ENCODE measurements at regions not wholly inside any gene's neighbourhood (a gene's known extent, or its start where the extent isn't known, plus 50 kb on each side); places are given as distances from the start of the nearest gene placed in this dataset.

DNA sequence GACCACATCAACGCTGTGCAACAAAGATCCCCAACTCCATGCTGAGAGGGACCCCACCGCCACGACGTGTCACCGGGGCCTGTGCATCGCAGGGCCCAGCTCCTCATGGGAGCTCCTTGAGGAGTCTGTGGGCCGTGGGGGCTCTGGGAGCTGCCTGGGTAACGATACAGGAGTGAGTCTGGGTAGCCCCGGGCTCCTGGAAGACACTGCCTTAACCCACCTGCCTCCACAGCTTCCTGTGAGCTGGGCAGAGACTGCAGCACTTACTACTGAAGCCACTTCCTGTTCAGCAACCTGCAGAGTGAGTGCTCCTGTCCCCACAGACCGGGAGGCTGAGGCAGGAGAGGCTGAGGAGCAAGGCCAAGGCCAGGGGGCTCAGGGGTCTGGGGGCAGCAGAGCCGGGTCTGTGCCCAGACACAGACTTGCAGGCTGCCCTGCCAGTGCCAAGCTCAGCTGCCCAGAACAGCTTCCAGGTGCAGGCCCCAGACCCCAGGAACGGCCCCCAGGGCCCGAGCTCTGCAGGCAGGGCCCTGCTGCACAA lies 226.7 kb downstream of the BRD1 start:
- DNase-seq, result no peak

DNA sequence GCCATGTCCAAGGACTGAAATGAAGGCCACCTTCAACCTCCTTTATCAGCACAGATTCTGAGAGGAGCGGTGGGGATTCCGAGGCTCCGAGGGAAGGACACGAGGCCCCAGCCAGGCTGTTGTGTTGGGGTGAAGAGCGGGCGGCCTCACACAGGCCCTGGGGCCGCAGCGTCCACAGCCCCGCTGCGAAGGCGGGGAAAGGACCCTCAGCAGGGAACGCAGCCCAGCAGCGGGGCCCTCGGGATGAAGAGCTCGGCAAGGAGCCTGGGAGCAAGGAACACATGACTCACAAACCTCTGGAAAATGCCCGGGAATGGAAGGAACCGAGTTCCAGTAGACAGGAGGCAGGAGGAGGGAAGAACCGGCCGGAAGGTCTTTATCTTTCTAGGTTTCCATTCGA lies 227.2 kb downstream of the BRD1 start:
- DNase-seq, result no peak

DNA sequence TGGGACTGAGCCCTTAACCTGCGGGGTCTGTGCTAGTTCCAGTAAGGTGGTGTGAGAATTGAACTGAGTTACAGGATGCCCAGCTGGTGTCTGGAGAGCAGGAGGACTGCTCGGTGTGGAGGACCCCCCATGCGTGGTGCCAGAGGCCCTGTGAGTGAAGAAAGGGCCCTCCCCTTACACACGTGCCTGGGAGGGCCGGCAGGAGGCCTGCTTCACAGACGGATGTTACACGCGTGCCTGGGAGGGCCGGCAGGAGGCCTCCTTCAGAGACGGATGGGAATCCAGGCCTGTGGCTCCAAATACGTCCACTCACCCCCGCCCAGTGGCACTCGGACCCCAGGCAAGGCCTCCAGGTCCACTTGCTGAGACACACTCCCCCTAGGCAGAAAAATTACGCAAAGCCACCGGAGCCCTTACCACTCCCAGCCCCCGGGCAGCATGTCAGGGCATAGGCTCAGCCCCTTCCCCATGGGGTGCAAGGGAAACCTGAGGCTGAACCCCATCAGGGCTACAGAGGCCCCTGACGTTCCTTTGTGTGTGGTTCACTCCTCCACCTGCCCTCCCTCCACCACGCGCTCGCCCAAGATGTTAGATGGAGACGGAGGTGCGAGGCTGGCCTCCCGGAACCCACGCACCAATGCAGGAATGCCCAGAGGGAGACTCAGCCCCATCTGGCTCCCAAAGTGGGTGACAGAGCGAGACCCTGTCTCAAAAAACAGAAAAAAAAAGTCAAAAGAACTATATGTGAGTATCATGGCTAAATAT lies 227.8 kb downstream of the BRD1 start:
- no peak for DNase-seq

DNA sequence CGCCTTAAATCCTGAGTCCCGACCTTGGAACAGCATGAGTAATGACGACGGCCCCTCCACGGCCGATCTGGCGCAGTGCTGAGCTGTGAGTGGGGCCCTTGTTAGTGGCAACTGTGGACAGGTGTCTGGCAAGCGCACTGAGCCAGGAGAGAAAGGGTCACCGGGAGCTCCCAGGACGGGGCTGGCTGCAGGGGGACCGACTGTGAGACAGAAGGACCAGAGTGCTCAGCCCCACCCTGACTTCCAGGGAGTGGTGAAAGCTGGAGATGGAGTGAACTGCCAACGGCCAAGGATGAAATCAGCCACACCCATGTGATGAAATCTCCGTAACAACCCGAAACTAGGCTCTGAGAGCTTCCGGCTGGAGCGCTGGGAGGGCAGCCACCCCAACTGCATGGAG lies 228.6 kb downstream of the BRD1 start:
- no peak for DNase-seq

DNA sequence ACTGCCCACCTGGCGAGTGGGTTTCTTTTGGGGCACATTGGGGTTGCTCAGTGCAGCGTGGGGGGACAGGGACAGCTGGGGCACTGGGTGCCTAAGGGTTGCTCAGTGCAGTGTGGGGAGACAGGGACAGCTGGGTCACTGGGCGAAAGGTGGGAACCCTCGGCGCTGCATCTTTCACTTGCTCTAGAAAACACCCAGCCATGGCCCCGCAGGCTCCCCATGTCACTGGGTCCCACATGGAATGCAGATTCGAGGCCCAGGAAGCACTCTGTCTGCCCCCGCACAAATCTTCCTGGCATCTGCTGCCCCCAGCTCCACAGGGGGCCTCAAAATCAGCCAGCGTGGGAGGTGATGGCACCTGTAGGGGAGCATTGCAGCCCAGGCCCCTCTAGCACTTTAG lies 229.3 kb downstream of the BRD1 start:
- DNase-seq, result no peak

DNA sequence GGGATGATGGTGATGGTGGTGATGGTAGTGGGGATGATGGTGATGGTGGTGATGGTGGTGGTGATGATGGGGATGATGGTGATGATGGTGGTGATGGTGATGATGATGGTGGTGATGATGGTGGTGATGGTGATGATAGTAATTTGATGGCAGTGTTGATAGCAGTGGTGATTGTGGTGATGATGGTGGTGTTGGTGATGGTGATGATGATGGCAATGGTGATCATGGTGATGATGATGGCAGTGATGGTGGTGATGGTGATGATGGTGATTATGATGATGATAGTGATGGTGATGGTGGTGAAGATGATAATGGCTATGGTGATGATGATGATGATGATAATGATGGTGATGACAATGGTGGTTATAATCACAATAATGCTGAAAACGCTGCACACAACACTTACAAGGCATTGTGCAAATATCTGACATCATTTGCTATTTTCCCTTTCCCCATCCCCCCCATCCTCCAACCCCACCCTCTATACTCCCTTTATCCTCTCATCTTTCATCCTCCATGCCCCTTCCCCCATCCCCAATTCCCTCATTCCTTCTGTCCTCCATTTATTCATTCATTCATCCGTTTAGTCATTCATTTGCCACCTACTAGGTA lies 230.1 kb downstream of the BRD1 start:
- no peak for DNase-seq

DNA sequence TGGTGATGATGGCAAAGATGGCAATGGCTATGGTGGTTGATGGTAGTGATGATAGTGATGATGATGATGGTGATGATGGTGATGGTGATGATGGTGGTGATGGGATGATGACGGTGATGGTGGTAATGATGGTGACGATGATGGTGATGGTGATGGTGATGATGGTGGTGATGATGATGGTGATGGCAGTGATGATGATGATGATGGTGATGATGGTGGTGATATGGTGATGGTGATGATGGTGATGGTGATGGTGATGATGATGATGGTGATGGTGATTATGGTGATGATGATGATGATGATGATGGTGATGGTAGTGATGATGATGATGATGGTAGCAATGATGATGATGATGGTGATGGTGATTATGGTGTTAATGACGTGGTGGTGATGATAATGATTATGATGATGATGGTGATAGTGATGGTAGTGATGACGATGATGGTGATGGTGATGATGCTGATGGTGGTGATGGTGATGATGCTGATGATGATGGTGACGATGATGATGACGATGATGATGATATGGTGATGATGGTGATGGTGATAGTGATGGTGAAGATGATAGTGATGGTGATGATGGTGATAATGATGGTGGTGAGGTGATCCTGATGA lies 232.1 kb downstream of the BRD1 start:
- no peak for DNase-seq

DNA sequence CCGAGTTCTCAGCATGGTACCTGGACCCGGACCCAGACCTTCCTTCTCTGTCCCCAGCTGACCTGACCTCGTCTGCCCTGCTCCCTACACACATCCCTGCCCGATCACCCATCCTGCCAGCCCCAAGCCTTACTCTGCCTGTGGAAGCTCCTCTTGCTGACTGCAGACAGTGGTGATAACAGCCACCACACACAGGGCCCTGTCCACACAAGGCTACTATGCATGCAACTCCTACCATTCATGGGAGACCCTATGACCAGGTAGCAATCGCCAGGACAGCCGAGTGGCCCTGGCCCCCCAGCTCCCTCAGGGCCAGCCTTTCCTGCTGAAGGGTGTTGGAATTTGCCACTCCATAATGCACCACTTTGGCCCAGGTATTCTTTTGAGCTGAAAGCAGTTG lies 233.6 kb downstream of the BRD1 start:
- DNase-seq, result no peak

DNA sequence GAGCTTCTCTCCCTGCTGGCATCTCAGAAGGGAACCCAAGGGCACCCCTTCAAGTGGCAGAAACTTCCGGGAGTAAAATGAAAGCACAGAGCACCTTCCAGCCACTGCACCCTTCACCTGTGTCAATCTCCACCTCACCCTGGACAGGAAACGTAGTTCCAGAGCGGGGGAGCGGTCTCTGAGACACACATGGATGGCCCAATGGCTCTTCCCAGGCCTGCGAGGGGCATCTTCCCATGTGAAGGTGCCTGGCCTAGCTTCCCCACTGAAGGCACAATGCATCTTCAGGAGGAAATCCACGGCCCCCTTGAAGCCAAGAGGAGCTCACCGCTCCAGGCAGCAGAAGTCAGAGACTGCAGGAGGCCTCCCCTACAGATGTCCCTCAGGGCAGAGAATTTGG lies 234.2 kb downstream of the BRD1 start:
- DNase-seq, result no peak

DNA sequence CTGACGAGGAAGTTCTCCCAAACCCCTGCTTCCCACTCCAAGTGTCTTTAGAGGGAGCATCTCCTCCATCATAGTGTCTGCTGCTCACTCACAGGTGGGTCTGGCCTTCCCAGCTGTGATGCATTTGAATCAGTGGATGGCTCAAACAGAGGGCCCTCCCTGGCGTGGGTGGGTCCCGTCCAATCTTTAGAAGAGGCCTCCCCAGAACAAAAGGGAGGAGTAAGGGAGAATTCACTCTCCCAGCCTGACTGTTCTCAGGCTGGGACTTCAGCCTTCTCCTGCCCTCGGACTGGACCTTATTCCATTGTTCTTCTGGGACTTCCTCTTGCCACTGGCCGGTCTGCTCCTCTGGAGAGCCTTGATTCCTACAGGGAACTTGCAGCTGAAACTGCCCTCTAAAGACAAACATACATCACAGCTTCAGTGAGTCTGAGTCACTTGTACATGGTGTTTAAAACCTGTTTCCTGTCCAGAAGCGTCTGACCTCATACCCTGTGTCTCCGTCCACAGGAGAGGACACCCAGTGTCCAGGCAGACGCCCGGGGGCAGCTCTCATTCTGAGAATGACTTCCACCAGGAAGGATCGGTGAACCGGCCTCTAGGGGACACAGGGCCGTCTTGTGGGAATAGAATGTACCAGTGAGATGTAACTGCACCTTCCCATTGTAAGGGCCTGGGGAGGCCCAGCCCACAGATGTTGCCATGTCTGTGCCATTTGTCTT lies 234.7 kb downstream of the BRD1 start:
- no peak for DNase-seq

DNA sequence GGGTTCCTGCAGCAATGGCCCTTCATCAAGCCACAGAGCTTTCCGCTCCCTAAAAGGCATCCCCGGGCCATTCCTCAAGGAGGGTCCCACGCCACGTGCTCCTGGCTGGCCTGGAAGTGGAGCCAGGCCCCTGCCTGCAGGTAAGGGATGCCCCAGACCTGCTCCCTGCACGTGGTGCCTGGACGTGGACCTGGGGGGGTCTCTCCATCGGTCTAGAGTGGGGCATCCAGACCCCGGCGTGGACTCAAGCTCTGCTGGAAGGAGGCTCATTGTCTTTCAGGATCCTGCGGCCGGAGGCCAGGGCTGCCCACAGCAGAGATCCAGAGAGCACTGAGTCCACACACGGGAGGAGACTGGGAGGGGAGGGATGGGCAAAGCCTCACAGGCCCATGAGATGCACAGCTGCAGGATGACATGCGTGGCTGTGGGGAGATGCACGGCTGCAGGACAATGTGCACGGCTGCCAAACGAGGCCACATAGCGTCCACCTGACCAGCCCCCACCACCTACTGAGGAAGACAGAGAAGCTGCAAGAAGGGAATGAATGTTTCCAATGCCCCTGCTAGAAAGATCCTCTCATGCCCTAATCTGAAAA lies 236.7 kb downstream of the BRD1 start:
- DNase-seq, result no peak

DNA sequence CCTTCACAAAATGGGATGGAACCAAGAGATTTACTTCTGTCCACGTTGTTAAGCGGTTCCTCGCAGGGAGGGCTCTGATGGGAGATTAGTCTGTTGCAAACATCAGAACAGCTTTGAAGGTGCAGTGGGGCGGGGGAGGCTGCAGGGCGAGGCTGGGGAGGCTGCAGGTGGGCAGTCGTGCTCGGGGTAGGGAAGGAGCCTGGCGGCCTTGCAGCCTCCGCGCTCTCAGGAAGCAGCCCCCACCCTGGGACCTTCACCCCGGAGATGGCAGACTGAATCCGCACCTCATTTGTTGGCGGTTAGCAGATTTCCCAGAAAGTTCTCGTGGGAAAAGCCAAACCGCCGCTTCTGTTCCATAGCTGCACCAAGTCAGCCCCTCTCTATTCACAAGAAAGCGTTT lies 237.3 kb downstream of the BRD1 start:
- DNase-seq, result no peak

DNA sequence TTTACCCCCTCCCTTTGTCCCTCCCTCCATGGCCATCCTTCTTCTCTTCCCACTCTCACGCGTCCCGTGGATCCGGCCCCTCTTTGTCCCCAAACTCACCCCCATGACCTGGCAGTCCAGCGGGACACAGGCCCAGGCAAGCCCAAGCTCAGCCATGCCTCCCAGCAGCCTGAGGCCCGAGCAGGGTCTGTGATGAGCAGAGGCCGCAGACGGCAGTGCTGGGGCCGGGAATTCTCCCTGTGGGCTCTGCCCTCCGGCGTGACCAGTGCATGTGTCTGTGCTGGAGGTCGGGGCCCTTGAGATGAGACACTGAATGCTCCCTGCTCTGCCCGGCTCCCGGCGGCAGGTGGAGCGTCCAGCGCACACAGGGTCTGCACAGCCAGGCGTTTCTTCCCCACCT lies 237.9 kb downstream of the BRD1 start:
- DNase-seq, result no peak

DNA sequence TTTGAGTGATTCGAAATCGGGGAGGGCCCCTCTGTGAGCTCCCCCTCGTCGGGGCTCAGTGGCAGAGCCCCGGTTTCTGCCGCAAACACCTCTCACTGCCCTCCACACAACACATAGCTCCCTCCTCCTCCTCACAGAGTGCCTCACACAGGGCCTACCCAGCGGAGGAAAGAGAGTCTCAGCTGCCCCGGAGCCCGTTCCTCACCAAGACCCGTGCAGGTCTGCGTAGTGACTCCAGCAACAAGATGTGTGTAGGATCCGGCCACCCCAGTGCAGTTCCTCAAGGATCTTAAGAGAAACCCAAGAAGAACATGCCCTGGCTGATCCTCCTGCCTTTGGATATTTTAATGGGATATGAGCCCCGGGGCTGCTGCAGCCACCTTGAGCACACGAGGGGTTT lies 238.4 kb downstream of the BRD1 start:
- DNase-seq, result no peak

DNA sequence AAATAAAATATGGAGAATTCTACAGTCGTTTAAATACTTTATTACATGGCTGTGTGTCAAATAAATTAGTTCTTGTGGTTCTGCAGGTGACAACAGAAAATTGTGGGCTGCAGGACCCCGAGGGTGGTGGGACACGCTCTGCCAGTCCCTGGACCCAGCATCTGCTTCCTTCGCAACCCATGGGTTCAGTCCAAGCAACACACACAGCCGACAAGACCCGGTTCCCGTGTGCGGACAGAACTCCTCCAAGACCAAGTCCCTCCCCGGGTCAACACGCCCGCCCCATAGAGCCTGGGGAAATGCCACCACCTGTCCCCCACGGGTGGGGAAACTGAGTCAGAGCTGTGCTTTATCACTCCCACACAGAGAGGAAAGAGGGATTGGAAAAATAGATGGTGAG lies 238.9 kb downstream of the BRD1 start:
- no peak for DNase-seq

DNA sequence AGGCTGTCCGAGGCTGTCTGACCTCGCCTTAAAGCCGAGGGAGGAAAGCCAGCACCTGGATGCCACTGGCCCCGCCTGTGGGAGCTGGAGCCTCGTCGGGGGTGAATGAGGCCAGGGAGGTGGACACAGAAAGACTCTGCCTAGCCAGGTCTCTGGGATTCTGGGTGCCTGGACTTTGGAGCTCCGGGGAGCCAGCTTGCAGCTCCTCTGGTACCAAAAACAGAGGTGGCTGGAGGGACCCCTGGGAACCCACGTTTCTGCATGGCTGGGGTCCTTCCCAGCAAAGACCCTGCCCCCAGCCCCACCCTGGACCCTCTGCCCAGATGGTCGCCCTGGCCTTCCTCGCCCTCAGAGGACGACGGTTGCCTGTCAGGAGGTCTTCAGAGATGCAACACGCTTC lies 239.7 kb downstream of the BRD1 start:
- no peak for DNase-seq

DNA sequence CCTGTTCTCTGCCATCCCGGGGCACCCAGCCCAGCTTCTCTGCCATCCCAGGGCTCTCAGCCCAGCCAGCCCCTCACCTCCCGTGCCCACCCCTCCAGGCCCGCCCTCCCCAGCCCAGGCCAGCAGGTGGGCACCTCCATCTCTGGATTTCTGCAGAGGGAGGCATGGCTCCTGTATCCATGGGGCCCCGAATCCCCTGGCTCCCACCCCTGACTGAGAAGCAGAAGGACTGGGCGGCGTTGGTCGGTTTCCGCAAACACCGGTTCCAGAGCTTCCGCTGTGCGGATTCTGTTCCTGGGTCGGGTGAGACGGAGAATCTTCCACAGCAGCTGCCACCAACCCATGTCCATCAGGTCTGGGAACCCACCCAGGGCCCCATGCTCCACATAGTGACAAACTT lies 240.3 kb downstream of the BRD1 start:
- DNase-seq, result no peak

DNA sequence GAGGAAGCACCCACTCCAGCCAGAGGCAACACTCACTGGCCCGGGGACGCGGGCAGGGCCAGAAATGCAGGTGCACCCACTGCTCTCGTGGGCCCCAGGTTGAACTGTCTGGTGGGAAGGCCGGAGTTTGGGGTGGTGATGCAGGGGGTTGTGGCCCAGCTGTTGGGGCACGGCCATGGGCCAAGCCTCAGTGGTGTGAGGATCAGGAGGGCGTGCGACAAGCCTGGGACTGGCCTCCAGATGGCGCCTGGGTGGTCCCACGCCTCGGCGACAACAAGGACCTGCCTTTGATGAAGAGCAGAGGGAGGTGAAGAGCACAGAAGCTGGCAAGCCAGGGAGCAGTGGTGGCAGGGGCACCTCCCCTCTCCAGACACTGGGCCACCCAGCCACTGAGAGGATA lies 240.8 kb downstream of the BRD1 start:
- DNase-seq, result no peak

DNA sequence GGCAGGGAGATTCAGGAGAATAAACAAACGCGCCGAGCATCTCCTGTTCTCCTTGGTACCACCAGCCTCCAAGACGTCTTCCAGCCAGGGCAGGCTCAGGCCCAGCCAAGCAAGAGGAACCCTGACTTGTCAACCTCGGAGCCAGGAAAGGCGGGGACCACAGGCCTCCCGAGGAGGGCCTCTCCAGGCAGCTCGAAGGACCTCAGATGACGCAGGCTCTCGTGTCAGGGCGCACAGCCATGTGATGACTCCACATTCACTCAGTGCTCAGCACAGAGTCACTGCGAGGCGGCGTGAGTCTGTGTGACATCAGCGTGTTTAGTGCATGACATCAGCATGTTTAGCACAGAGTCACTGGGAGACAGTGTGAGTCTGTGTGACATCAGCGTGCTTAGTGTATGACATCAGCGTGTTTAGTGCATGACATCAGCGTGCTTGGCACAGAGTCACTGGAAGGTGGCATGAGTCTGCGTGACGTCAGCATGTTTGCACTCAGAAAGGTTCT lies 241.4 kb downstream of the BRD1 start:
- DNase-seq, result no peak

DNA sequence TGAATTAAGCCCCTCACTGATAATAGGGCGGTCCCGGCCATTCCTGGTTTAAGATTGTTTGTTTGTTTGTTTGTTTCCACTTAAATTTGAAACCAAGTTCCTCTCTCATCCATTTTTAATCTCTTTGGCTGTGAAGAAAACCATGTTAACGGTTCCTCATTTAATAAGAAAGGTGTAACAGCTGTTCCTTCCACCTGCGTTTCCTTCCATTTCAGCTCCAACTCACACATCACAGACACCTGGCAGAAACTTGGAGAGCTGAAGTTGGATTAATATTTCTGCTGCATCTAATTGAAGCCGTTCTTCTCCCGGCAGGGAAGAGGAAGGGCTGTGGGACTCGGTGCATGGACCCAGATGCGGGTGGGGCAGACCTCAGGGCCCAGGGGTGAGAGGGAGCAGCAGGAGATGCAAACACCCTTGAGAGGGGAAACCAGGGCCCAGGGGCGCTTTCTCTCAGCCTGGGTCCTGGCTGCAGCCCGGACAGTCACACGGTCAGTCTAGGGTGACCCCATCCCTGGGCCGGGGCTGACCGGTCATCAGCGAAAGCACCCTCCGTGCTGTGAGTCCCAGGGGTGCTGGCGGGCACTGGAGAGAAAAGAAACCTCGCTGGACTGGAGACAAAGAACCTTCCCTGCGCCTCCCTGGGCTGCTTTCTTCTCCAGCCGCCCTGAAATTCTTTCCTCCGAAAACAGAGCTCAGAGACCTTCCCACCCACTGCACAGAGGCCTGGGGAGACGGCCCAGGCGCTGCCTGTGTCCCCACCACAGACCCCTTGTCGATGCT lies 242.0 kb downstream of the BRD1 start:
- no peak for DNase-seq

DNA sequence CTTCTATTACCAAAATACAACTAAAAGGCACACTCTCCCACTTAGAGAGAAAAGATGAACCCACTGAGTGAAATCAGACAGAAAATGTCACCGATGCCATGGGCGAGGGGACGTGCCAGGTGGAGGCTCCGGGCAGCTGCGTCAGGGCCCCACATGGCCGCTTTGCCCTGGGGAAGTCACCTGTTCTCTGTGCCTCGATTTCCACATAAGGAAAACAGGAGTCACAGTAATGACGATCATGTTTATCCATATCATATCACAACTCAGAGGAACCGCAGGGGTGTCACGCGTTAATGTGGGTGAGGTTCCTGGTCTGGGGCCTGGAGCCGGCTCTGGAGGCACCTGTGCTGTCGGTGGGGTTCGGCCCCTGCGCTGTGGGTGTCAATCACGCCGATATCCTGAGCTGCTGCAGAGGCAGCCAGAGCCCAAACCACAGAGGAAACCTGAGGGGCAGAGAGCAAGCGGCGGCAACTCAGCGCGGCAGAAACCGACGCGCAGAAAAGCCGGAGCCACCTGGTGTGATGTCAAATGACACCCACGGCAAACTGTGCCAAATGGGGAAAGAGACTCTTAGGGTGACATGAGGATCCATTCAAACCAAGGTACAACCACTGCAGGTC lies 243.7 kb downstream of the BRD1 start:
- DNase-seq, result no peak

DNA sequence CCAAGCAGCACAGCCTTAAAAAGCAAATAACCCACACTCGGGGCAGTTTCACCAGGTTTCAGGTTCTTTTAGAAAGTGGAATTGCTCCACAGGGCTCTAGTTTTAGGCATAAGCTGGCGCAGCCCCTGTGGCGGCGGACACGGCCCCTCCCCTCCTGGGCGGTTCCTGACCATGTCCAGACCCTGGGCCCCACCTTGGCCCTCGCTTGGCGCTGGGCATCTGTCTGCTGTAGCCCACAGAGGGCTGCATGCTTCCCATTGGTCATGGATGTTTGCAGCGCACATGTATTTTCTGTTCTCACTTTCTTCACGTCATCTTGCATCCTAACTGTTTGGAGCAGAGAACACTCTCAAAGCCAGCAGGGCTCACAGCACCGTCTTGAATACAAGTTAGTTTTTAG lies 244.3 kb downstream of the BRD1 start:
- no peak for DNase-seq
